ENCODE measurements at regions not wholly inside any gene's neighbourhood (a gene's known extent, or its start where the extent isn't known, plus 50 kb on each side); places are given as distances from the start of the nearest gene placed in this dataset.
"Not testable (repeated sequence)": the region's sequence is repeated elsewhere in the genome, so short reads cannot be mapped to it uniquely, and the experiment has no call there.

GRCh38 chr1:19024532-19024931, 68.1 kb upstream of the IFFO2 start:
- DNase-seq, result no peak

- no peak for DNase-seq
These were observed 67.3 kb upstream of the IFFO2 start for GRCh38 chr1:19023787-19024186.

GRCh38 chr1:19021845-19022244, 65.4 kb upstream of the IFFO2 start:
- no peak for DNase-seq

GRCh38 chr1:19019288-19019687, 62.8 kb upstream of the IFFO2 start:
- not testable (repeated sequence) for DNase-seq

GRCh38 chr1:19015476-19015875, 59.0 kb upstream of the IFFO2 start:
- no peak for DNase-seq

- DNase-seq, result no peak
These were observed 58.3 kb upstream of the IFFO2 start for GRCh38 chr1:19014765-19015164.

- DNase-seq, result peak; percentile 47
These were observed 57.5 kb upstream of the IFFO2 start for GRCh38 chr1:19013826-19014548.

GRCh38 chr1:19011845-19012231, 55.4 kb upstream of the IFFO2 start:
- peak; percentile 49 for DNase-seq

GRCh38 chr1:19010995-19011844, 54.7 kb upstream of the IFFO2 start:
- peak; percentile 84 for DNase-seq

- DNase-seq, result no peak
These were observed 54.0 kb upstream of the IFFO2 start for GRCh38 chr1:19010503-19010902.

- no peak for DNase-seq
These were observed 53.4 kb upstream of the IFFO2 start for GRCh38 chr1:19009882-19010321.

GRCh38 chr1:19009126-19009881, 52.8 kb upstream of the IFFO2 start:
- no peak for DNase-seq

- DNase-seq, result no peak
These were observed 51.3 kb upstream of the IFFO2 start for GRCh38 chr1:19007491-19008441.

GRCh38 chr1:19006837-19007271, 50.4 kb upstream of the IFFO2 start:
- no peak for DNase-seq
